ENCODE measurements at regions not wholly inside any gene's neighbourhood (a gene's known extent, or its start where the extent isn't known, plus 50 kb on each side); places are given as distances from the start of the nearest gene placed in this dataset.

GRCh38 chr5:56479696-56480077, 246.6 kb upstream of the ANKRD55 start:
- Histone ChIP-seq H3K4me3 (no peak overlapping the region), H3K27ac (peak overlapping the region; percentile 76), H3K9me3 (no peaks in the 10 kb centered on the region), H3K9ac (ENCODE audit: low read depth in 2 of 2, low read length in 2 of 2) (peak overlapping the region; percentile 24 to 48), H3K4me1 (no peaks in the 10 kb centered on the region), H3K36me3 (no peaks in the 10 kb centered on the region), H3K27me3 (no peaks in the 10 kb centered on the region)
- TF ChIP-seq, protein P1, sequence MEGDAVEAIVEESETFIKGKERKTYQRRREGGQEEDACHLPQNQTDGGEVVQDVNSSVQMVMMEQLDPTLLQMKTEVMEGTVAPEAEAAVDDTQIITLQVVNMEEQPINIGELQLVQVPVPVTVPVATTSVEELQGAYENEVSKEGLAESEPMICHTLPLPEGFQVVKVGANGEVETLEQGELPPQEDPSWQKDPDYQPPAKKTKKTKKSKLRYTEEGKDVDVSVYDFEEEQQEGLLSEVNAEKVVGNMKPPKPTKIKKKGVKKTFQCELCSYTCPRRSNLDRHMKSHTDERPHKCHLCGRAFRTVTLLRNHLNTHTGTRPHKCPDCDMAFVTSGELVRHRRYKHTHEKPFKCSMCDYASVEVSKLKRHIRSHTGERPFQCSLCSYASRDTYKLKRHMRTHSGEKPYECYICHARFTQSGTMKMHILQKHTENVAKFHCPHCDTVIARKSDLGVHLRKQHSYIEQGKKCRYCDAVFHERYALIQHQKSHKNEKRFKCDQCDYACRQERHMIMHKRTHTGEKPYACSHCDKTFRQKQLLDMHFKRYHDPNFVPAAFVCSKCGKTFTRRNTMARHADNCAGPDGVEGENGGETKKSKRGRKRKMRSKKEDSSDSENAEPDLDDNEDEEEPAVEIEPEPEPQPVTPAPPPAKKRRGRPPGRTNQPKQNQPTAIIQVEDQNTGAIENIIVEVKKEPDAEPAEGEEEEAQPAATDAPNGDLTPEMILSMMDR (IDR thresholded peaks at IDR 0.05): no peak
- DNase-seq: no peak
- intact Hi-C loops (cut with DNase I): no loop called here

GRCh38 chr5:56479126-56479525, 246.0 kb upstream of the ANKRD55 start:
- Histone ChIP-seq H3K4me3 (no peak overlapping the region), H3K27me3 (no peaks in the 10 kb centered on the region), H3K36me3 (no peaks in the 10 kb centered on the region), H3K27ac (no peak overlapping the region), H3K4me1 (no peaks in the 10 kb centered on the region), H3K9me3 (no peaks in the 10 kb centered on the region), H3K9ac (ENCODE audit: low read depth in 2 of 2, low read length in 2 of 2) (no peak overlapping the region)
- intact Hi-C loops (cut with DNase I): no loop called here
- no peak for DNase-seq
- TF ChIP-seq, protein P1 (IDR thresholded peaks at IDR 0.05): no peak

DNA sequence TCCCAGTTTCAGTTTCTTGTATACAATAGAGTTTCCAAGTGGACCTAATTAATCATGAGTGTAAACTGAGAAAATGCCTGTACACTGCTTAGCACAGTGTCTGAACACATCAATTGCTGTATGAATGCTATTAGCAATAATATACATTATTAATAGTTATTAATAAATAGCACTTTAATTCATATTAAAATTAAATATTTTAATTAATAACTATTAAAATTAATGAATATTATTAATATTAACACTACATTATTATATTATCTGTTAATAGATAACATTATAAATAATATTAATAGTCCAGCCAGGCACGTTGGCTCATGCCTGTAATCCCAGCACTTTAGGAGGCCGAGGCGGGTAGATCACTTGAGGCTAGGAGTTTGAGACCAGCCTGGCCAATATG, 244.9 kb upstream of the ANKRD55 start:
- Histone ChIP-seq H3K27me3 (no peaks in the 10 kb centered on the region), H3K27ac (no peak overlapping the region), H3K36me3 (no peaks in the 10 kb centered on the region), H3K9ac (ENCODE audit: low read depth in 2 of 2, low read length in 2 of 2) (no peak overlapping the region), H3K4me1 (no peaks in the 10 kb centered on the region), H3K4me3 (no peak overlapping the region), H3K9me3 (no peaks in the 10 kb centered on the region)
- DNase-seq: no peak
- intact Hi-C loops (cut with DNase I): no loop called here
- TF ChIP-seq, protein P1 (IDR thresholded peaks at IDR 0.05): no peak

GRCh38 chr5:56476487-56476856, 243.3 kb upstream of the ANKRD55 start:
- no peak overlapping the region for H3K27ac ChIP-seq
- H3K36me3 ChIP-seq: no peaks in the 10 kb centered on the region
- intact Hi-C loops (cut with DNase I): no loop called here
- DNase-seq: no peak
- TF ChIP-seq, protein P1 (IDR thresholded peaks at IDR 0.05): no peak
- H3K9ac ChIP-seq (ENCODE audit: low read depth in 2 of 2, low read length in 2 of 2): no peak overlapping the region
- H3K27me3 ChIP-seq: no peaks in the 10 kb centered on the region
- no peak overlapping the region for H3K4me3 ChIP-seq
- H3K4me1 ChIP-seq: no peaks in the 10 kb centered on the region
- no peaks in the 10 kb centered on the region for H3K9me3 ChIP-seq

- Histone ChIP-seq H3K27ac (no peak overlapping the region), H3K4me1 (no peaks in the 10 kb centered on the region), H3K27me3 (no peaks in the 10 kb centered on the region), H3K9me3 (no peaks in the 10 kb centered on the region), H3K9ac (ENCODE audit: low read depth in 2 of 2, low read length in 2 of 2) (no peak overlapping the region), H3K4me3 (no peak overlapping the region), H3K36me3 (no peaks in the 10 kb centered on the region)
- TF ChIP-seq, protein P1 (IDR thresholded peaks at IDR 0.05): no peak
- no peak for DNase-seq
- intact Hi-C loops (cut with DNase I): no loop called here
Observed at GRCh38 chr5:56475689-56476486, 242.8 kb upstream of the ANKRD55 start.

All from colonic mucosa (tissue), 4 donors.